ENCODE measurements at regions not wholly inside any gene's neighbourhood (a gene's known extent, or its start where the extent isn't known, plus 50 kb on each side); places are given as distances from the start of the nearest gene placed in this dataset.

GRCh38 chr2:19758658-19759057 lies 143.1 kb downstream of the TTC32 start:
- no peak for TF ChIP-seq POLR2A (IDR thresholded peaks at IDR 0.05)
- TF ChIP-seq, protein P1, sequence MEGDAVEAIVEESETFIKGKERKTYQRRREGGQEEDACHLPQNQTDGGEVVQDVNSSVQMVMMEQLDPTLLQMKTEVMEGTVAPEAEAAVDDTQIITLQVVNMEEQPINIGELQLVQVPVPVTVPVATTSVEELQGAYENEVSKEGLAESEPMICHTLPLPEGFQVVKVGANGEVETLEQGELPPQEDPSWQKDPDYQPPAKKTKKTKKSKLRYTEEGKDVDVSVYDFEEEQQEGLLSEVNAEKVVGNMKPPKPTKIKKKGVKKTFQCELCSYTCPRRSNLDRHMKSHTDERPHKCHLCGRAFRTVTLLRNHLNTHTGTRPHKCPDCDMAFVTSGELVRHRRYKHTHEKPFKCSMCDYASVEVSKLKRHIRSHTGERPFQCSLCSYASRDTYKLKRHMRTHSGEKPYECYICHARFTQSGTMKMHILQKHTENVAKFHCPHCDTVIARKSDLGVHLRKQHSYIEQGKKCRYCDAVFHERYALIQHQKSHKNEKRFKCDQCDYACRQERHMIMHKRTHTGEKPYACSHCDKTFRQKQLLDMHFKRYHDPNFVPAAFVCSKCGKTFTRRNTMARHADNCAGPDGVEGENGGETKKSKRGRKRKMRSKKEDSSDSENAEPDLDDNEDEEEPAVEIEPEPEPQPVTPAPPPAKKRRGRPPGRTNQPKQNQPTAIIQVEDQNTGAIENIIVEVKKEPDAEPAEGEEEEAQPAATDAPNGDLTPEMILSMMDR (IDR thresholded peaks at IDR 0.05): no peak
- no peak for TF ChIP-seq POLR2AphosphoS5 (IDR thresholded peaks at IDR 0.05)
- no peak for TF ChIP-seq EP300 (IDR thresholded peaks at IDR 0.05)

Measured in upper lobe of left lung (tissue), 4 donors.